HG03558 (cell line): ENCODE measurements at regions not wholly inside any gene's neighbourhood (a gene's known extent, or its start where the extent isn't known, plus 50 kb on each side); places are given as distances from the start of the nearest gene placed in this dataset.
A peak's percentile ranks its signal among the peaks of the same experiment; 100 is the strongest.
"Not testable (repeated sequence)": the region's sequence is repeated elsewhere in the genome, so short reads cannot be mapped to it uniquely, and the experiment has no call there.

Experiments
- ATAC-seq: cut with Tn5 transposase; IDR thresholded peaks from one replicate; pipeline ENCODE4 v1.9.1; 2021; ENCODE audit warnings: moderate number of reproducible peaks; ENCODE audit not compliant: unreplicated experiment; ENCODE audit errors: extremely low read depth

DNA sequence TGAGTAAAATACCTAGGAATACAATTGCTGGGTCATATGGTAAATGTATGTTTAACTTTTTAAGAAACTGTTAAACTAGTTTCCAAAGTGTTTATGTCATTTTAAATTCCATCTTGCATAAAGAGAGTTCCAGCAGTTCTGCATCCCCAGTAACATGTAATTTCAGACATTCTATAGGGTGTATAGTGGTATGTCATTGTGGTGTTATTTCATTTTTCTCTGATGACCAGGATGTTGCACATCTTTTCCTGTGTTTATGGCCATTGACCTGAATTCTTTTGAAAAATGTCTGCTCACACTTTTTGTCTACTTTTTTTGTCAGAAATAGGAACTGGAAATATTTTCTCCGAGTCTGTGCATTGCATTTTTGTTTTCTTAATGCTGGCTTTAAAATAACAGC lies 128.9 kb downstream of the TMEM200A start:
- ATAC-seq: no peak

DNA sequence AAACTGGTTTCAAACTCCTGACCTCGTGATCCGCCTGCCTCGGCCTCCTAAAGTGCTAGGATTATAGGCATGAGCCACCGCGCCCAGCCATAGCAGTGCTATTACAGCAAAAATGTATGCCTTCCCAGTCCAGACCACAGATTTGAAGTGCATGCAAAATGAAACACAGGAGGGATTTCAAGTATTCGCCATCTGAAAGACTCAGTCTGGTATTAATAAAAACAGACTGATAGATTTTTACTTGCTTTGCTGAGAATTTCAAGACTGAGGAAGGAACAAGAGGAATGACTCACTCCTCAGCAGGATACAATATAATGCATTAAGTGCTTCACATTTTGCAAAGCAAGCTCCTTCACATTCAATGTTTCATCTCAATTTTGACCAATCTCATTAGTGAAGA lies 134.9 kb downstream of the TMEM200A start:
- ATAC-seq: no peak

DNA sequence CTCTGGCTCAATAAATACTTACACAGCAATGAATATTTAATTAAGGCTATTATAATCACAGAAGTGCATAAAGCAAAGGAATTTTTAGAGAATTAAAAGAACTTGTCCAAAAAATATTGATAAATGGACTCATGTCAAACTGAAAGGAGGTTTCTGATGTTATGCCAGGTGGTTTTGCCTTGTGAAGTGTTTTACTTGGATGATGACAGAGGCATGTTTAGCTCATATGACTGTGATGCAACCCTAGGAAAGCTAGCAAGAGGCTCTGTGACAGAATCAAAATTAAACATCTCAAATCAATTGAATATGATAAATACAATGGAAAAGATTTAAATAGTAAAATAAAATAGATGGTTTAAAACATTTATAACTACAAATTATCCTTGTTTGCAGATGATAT lies 137.3 kb downstream of the TMEM200A start:
- ATAC-seq: no peak

DNA sequence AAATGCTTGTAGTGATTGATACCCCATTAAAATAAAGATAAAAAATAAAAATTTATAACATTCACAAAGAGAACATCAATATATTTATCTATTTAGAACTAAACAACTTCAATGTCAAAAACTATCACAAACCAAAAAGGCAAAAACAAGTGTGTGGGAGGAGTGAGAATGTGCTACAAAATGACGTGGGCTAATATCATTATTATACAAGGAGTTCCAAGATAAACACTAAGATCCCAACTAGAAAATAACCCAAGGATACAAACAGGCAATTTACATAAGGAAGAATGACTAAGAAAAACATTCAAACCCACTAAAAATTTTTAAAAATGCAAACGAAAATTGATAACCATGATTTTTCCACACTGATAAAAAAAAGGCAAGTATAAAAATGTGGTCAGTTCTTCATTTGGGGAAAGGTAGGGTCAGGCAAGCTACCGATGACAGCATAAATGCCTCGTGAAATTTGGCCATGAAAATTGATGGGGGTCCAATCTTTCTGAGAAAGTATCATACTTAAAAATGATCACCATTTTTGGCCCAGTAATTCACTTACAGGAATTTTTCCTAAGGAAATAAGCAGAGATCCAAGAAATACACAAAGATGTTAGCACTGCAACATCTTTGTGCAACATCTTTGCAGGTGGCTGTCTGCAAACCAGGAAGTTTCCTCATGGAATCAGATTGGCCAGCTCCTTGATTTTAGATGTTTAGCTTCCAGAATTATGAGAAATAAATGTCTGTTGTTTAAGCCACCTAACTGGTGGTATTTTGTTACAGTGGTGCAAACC lies 140.2 kb downstream of the TMEM200A start:
- ATAC-seq: no peak

DNA sequence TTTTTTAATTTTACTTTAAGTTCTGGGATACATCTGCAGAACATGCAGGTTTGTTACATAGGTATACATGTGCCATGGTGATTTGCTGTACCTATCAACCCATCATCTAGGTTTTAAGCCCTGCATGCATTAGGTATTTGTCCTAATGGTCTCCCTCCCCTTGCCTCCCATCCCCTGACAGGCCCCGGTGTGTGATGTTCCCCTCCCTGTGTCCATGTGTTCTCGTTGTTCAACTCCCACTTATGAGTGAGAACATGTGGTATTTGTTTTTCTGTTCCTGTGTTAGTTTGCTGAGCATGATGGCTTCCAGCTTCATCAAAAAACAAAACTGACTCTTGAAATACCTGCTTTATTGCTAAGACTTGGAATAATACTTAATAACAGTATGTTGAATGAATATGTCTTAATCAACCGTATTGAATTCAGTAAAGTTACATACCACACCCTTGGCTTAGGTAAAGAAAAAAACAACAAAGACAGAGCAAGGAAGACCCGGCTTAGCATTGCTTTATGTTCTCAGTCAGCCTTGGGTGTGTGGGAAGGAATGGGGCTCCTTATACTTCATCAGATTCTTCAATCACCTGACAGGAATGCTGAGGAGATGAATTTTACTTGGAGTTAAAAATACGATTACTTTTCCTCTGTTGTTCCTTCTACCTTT lies 141.3 kb downstream of the TMEM200A start:
- ATAC-seq: not testable (repeated sequence)

DNA sequence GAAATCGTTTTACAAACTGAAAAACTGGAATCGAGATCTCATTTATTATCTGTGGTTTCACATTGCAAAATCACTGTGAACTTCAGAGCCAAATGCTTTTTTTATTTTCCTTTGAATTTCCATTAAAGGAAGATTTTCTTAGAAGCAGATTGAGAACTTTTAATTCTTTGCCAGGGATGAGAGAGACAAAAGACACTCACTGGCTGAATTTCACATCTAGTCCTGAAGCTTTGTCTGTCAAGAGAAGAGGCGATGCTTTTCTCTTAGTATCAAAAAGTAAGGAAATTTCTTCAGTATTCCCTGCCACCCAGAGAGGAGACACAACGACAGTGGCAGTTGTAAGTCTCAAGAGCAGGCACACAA lies 141.8 kb downstream of the TMEM200A start:
- no peak for ATAC-seq

DNA sequence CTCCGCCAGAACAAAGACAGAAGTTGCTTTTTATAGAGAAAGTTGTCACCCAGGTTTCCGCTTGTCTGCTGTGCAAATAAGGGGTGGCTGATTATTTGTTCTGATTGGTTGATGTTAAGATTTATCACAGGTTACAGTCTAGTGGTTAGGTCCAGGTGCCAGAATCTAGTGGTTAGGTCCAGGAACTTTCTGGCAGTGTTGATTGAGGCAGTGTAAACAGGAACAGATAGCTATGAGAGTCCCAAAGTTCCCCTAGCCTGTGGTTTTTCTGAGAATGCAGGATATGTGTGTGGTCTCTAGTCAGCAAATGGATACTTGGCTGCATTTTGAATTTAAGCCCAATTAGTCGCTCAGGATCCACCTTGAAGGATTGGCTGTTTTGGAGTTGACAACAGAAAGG lies 148.0 kb downstream of the TMEM200A start:
- ATAC-seq: peak; percentile 30

DNA sequence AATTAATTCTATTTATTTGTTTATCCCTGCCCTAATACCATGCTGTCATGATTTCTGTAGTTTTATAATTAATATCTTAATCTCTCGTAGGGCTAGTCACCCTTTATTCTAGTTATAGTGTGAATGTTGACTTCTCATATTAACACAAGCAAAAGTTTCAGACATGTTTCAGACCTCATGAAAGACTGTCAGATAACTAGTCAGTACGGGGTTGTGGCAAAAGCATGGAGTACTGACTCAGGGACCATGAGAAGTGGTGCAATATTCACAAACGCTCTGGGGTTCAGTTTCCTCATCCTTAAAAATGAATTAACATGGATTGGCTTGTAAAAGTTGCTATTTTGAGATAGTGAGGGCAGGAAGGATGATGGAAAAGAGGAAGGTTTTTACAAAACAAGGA lies 148.9 kb downstream of the TMEM200A start:
- no peak for ATAC-seq

DNA sequence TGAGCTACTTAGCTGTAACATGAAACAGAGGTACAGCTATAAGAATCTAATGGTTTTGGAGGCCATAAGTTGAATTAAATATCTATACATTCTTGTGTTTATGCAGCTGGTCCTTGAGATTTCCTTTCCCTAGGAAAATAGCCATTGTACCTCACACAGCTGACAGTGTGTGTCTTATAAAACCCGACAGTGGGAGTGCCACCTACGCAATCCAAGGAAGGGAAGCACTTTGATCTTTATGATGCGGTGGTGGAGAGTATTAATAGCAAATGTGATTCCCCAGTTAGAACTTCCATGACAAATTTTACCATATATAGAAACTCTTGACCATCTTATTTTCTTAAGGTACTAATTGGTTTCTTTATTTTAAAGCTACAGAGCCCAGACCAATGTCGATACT lies 149.5 kb downstream of the TMEM200A start:
- ATAC-seq: no peak

DNA sequence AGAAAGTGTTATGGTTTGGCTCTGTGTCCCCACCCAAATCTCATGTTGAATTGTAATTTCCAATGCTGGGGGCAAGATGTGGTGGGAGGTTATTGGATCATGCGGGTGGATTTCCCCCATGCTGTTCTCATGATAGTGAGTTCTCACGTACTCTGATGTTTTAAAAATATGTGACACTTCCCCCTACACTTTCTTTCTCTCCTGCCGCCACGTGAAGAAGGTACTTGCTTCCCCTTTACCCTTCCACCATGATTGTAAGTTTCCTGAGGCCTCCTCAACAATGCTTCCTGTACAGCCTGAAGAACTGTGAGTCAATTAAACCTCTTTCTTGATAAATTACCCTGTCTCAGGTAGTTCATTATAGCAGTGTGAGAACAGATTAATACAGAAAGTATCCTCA lies 150.8 kb downstream of the TMEM200A start:
- ATAC-seq: no peak

DNA sequence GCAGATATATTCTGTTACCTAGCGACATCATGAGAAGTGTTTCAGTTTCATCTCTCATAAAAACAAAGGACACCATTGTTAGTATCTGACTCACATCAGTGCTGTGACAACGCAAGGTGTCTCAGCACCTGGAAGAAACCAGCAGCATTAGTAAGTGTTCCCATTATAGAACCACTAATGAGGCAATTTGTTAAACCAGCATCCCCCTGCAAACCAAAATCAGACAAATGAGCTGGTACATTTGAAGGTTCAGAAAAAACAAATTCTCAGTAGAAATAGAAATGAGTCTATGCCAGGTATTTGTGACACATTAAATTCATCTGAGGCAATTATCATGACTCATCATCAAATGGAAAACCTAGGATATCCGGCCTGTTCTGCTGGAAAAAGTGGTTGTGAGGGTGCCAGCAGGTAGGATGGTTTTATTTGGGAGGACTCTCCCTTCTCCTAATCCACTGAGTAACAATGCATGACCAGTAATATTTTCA lies 151.7 kb downstream of the TMEM200A start:
- peak; percentile 93 for ATAC-seq

DNA sequence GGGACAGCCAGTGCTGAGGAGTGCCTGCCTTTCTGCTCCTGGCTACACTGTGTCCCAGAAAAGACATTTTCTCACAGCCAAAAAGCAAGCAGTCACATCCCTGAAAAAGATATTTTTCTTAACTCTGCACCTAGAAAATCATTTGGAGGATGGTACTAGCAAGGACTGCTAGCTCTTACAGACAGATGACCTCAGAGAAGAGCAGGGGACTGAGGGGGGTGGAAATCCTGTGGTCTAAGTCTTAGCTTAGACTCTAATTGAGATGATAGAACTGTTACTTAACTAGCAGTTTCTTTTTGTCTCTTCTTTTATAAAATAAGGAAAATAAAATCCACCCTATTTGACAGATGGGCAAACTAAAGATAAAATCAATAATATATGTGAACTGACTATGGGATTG lies 152.8 kb downstream of the TMEM200A start:
- no peak for ATAC-seq

DNA sequence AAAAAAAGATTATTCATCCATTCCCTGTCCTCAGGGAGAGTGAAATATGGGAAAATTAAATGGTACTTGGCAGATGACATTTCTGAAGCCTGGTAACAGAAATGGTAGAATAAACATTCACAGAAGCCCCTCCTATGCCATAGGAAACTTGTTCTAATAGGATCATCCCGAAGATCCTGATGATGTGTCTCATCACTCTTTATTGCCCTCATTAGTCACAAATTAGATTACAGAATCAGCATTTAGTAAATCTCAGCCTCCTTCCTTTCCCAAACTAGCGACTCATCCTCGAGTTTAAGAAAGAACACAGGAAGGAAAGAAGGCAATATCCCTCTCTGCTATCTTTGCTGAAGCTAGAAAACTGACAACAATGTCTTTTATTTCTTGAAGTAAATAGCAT lies 154.4 kb downstream of the TMEM200A start:
- ATAC-seq: no peak

DNA sequence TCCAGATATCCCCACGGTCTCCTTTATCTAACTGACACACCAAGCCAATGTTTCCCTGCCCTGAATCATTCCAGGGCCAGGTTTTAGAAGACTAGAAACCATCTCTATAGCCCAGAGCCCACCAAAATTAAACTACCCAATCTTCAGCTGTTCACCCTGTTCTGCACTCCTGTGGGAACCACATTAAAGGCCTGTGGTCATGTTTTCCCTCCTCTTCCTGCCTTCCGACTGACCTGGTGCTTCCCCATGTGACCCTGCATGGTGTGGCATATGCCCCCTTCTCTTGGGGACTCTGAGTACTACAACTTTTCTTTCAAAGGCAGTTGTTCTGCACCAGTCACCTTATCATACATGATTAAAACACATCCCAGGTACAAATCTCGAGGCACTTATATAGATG lies 155.0 kb downstream of the TMEM200A start:
- no peak for ATAC-seq

DNA sequence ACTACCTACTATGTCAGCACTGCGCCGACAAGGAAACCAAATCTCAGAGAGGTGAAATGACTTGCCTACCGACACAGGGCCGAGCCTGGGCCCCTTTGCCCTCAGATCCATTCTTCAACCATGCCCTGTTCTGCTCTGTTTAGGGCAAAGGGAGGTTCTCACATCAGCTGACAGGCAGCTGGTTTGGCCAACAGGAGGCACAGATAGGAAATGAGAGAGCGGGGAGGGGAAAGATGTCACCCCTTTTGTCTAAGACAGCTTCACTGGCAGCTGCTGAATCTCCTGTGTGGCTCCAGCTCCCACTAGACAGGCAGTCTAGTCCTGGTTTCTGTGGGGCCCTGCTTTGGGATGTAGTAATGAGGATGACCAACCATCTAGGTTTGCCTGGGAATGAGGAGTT lies 158.7 kb downstream of the TMEM200A start:
- no peak for ATAC-seq

DNA sequence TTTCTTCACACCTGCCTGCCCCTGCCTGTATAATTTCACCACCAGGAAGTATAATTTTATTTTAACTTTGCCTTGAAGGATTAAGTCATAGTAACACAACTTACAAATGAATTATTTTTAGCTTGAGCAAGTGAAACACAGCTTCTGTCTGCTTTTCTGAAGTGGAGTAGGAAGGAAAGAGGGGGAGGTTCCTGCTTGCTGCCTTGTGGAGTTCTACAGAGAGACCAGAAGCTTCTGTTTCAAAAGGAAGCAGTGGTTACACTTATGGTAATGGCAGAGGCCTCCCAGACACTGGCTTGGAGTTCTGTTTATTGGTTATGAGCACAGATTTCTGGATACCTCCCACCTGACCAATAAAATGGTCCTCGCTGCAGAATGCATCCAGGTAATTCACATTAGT lies 159.6 kb downstream of the TMEM200A start:
- ATAC-seq: no peak

DNA sequence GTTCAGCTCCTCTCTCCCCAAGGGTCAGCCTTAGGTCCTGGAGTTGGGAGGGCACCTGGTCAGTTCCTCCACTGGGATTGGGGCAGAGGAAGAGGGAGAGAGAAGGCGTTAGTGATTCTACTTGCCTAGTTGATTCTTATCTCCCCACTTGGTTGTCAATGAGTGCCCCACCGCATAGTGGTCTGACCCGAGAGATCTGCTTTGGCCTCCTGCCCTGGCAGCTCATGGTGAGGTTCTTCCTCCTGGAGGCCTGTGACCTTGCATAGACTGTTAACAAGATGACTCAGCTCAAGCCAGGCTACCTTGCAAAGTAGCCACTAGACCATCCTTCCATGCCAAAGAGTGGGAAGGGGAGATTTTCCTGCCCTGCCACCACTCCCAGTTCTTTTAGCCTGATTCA lies 160.6 kb downstream of the TMEM200A start:
- no peak for ATAC-seq

DNA sequence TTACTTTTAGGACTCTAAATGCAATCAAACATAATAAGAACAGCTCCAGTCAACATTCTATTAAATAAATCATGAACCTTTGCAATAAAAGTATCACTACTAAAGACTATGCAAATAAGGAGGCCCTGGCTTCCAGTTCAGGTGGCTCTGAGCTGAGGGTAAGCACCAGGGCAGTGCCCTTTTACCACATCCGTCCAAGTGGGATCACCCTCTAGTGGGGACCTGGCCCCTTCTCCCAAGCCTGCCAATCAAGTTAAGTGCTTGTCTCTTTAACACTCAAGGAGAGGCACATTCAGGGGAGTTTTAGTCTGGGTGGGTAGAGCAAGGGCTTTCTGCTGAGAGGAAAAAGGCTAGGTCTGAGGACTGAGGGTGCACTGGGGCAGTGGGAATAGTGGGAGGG lies 161.4 kb downstream of the TMEM200A start:
- no peak for ATAC-seq

DNA sequence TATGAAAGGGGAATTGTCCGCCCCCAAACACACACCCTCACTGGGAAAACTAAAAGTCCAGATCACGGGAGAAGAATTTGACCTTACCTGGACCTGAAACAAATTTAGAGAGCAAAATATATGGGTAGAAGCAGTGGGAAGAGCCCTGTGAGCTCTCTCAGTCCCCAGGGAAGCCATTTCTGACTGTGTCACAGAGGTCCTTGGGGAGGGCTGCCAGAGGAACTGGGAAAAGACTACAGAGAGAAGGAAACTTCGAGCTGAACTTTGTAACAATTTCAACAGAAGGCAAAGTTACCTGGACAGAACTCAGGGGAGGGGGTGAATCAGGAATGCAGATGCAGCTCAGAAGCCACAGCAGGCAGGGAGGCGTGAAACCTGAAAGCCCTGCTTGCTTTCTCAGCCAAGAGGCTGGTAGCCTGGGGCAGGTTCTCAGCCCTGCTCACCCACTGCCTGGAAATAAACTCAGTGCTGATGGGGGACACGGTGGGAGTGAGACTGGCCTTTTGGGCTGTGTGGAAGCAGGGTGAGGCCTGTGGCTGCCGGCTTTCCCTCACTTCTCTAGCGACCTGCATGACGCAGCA lies 163.8 kb downstream of the TMEM200A start:
- ATAC-seq: no peak

DNA sequence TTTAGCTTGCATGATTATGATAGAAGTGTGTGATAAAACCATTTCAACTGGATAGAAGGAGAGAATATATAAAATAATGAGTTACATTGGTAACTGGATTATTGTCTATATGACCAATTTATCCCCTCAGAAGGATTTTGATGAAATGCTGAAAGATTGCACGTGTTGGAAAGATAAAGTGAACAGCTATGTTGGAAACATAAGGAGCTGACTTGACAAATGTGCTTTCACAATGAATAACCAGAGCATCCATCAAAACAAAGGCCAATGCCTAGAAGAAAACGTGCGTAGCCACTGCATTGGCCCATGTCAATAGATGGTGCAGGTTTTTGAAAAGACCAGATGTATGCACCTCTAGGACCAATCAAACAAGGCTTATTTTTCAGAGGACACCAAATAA lies 168.8 kb downstream of the TMEM200A start:
- no peak for ATAC-seq

DNA sequence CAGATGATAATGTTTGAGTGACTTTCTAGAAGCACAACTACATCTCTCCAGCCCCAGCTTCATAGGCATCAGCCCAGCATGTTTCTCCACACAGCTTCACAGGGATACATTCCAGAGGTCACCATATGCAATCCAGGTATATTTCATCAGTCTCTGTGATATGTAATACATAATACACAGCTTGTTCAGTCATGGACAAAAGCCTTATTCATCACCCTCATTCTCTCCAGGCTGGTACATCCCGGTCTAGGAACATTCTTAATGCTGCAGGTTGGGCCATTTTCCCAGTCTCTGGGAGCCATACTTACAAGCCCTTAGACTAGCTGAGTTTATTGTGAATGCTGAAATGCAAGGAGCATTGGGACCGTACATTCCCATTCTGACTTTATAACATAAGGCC lies 169.4 kb downstream of the TMEM200A start:
- no peak for ATAC-seq

DNA sequence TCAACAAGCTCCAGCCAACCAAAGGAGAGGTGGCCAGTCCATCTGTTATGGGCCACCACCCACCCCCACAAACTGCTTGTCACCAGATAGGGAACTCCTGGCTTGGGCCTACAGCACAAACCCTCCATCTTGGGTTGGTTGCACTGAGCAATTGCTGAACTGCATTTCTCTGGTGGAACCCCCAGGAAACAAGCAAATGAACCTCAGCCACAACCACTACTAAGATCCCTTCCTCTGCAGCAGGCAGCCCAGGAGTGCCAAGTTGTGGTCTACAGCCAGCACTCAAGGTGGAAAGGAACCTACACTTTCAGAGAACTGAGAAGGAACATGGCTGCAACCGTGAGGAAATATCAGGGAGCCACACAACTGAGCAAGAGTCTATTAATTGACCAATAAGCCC lies 171.6 kb downstream of the TMEM200A start:
- no peak for ATAC-seq
